ENCODE measurements at regions not wholly inside any gene's neighbourhood (a gene's known extent, or its start where the extent isn't known, plus 50 kb on each side); places are given as distances from the start of the nearest gene placed in this dataset.

GRCh38 chr3:107969994-107970819, 120.6 kb downstream of the CD47 start:
- no peak for DNase-seq (ENCODE audit: low read depth)

GRCh38 chr3:107969525-107969924, 121.3 kb downstream of the CD47 start:
- DNase-seq (ENCODE audit: low read depth), result no peak

GRCh38 chr3:107966276-107966675, 124.6 kb downstream of the CD47 start:
- DNase-seq (ENCODE audit: low read depth), result no peak

- DNase-seq (ENCODE audit: low read depth), result no peak
Measured at GRCh38 chr3:107965136-107965655, 125.6 kb downstream of the CD47 start.

- no peak for DNase-seq (ENCODE audit: low read depth)
Measured at GRCh38 chr3:107963581-107963980, 127.2 kb downstream of the CD47 start.

- peak; percentile 14 for DNase-seq (ENCODE audit: low read depth)
Measured at GRCh38 chr3:107962946-107963345, 127.9 kb downstream of the CD47 start.

GRCh38 chr3:107962037-107962436, 128.8 kb downstream of the CD47 start:
- DNase-seq (ENCODE audit: low read depth), result no peak

GRCh38 chr3:107959550-107960154, 131.2 kb downstream of the CD47 start:
- no peak for DNase-seq (ENCODE audit: low read depth)

- no peak for DNase-seq (ENCODE audit: low read depth)
Measured at GRCh38 chr3:107958146-107958545, 132.7 kb downstream of the CD47 start.

GRCh38 chr3:107956991-107957900, 133.6 kb downstream of the CD47 start:
- peak; percentile 94 for DNase-seq (ENCODE audit: low read depth)

GRCh38 chr3:107954845-107955244, 136.0 kb downstream of the CD47 start:
- DNase-seq (ENCODE audit: low read depth), result no peak

- DNase-seq (ENCODE audit: low read depth), result no peak
Measured at GRCh38 chr3:107953722-107954121, 137.1 kb downstream of the CD47 start.

- DNase-seq (ENCODE audit: low read depth), result peak; percentile 7
Measured at GRCh38 chr3:107951126-107951525, 139.7 kb downstream of the CD47 start.

GRCh38 chr3:107950417-107950816, 140.4 kb downstream of the CD47 start:
- DNase-seq (ENCODE audit: low read depth), result no peak

GRCh38 chr3:107949394-107949970, 141.3 kb downstream of the CD47 start:
- no peak for DNase-seq (ENCODE audit: low read depth)

- DNase-seq (ENCODE audit: low read depth), result no peak
Measured at GRCh38 chr3:107947203-107947602, 143.6 kb downstream of the CD47 start.

GRCh38 chr3:107946700-107947099, 144.1 kb downstream of the CD47 start:
- DNase-seq (ENCODE audit: low read depth), result no peak

- DNase-seq (ENCODE audit: low read depth), result no peak
Measured at GRCh38 chr3:107945417-107946094, 145.3 kb downstream of the CD47 start.

GRCh38 chr3:107943786-107944523, 146.9 kb downstream of the CD47 start:
- DNase-seq (ENCODE audit: low read depth), result peak; percentile 40

GRCh38 chr3:107942951-107943749, 147.7 kb downstream of the CD47 start:
- DNase-seq (ENCODE audit: low read depth), result peak; percentile 49
